ENCODE measurements at regions not wholly inside any gene's neighbourhood (a gene's known extent, or its start where the extent isn't known, plus 50 kb on each side); places are given as distances from the start of the nearest gene placed in this dataset.

DNA sequence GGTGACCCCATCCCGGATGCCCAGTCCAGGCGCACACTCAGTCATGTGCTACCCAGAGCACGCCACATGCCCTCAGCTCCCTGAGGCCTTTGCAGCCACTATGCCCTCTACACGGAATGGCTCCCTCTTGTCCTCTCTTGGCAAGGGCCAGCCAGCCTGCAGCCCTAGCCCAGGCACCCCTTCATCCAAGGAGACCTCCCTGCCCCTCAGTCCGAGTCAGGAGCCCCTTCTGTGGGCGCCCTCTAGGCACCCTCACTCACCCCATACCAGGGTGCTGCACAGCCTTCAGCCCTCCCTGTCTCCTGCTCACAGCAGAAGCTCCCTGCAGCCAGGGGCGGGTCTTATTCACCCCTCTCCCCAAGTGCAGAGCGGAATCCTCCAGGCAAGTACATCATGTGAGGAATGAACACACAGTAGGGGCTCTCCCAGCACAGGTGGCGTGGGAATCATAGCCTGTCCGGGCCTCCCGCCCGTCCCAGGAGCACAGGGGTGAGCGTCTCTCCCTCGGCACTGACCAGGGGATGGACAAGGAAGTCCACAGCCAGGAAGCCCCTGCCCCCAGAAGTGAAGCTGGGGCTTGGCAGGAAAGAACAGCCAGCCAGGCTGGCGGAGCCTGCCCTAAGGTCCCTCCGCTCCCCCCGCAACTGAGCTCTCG is 186.9 kb downstream of the RBFOX3 start:
- no peak for TF ChIP-seq TEAD4 (CRISPR knock-in tag; IDR thresholded peaks at IDR 0.05)
- TF ChIP-seq, protein P1, sequence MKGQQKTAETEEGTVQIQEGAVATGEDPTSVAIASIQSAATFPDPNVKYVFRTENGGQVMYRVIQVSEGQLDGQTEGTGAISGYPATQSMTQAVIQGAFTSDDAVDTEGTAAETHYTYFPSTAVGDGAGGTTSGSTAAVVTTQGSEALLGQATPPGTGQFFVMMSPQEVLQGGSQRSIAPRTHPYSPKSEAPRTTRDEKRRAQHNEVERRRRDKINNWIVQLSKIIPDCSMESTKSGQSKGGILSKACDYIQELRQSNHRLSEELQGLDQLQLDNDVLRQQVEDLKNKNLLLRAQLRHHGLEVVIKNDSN (CRISPR knock-in tag; IDR thresholded peaks at IDR 0.05), result no peak
- TF ChIP-seq, protein P2, sequence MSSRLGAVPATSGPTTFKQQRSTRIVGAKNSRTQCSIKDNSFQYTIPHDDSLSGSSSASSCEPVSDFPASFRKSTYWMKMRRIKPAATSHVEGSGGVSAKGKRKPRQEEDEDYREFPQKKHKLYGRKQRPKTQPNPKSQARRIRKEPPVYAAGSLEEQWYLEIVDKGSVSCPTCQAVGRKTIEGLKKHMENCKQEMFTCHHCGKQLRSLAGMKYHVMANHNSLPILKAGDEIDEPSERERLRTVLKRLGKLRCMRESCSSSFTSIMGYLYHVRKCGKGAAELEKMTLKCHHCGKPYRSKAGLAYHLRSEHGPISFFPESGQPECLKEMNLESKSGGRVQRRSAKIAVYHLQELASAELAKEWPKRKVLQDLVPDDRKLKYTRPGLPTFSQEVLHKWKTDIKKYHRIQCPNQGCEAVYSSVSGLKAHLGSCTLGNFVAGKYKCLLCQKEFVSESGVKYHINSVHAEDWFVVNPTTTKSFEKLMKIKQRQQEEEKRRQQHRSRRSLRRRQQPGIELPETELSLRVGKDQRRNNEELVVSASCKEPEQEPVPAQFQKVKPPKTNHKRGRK (CRISPR knock-in tag; IDR thresholded peaks at IDR 0.05; ENCODE audit: borderline replicate concordance), result no peak
- TF ChIP-seq, protein P3, sequence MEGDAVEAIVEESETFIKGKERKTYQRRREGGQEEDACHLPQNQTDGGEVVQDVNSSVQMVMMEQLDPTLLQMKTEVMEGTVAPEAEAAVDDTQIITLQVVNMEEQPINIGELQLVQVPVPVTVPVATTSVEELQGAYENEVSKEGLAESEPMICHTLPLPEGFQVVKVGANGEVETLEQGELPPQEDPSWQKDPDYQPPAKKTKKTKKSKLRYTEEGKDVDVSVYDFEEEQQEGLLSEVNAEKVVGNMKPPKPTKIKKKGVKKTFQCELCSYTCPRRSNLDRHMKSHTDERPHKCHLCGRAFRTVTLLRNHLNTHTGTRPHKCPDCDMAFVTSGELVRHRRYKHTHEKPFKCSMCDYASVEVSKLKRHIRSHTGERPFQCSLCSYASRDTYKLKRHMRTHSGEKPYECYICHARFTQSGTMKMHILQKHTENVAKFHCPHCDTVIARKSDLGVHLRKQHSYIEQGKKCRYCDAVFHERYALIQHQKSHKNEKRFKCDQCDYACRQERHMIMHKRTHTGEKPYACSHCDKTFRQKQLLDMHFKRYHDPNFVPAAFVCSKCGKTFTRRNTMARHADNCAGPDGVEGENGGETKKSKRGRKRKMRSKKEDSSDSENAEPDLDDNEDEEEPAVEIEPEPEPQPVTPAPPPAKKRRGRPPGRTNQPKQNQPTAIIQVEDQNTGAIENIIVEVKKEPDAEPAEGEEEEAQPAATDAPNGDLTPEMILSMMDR (IDR thresholded peaks at IDR 0.05), result no peak
- TF ChIP-seq, protein P4, sequence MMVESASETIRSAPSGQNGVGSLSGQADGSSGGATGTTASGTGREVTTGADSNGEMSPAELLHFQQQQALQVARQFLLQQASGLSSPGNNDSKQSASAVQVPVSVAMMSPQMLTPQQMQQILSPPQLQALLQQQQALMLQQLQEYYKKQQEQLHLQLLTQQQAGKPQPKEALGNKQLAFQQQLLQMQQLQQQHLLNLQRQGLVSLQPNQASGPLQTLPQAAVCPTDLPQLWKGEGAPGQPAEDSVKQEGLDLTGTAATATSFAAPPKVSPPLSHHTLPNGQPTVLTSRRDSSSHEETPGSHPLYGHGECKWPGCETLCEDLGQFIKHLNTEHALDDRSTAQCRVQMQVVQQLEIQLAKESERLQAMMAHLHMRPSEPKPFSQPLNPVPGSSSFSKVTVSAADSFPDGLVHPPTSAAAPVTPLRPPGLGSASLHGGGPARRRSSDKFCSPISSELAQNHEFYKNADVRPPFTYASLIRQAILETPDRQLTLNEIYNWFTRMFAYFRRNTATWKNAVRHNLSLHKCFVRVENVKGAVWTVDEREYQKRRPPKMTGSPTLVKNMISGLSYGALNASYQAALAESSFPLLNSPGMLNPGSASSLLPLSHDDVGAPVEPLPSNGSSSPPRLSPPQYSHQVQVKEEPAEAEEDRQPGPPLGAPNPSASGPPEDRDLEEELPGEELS (CRISPR knock-in tag; IDR thresholded peaks at IDR 0.05), result no peak
- TF ChIP-seq ZNF232 (CRISPR knock-in tag; IDR thresholded peaks at IDR 0.05), result no peak
- TF ChIP-seq ZNF121 (CRISPR knock-in tag; IDR thresholded peaks at IDR 0.05), result no peak
- no peak for TF ChIP-seq NFE2L1 (CRISPR knock-in tag; IDR thresholded peaks at IDR 0.05)
- no peak for TF ChIP-seq CREM (CRISPR knock-in tag; IDR thresholded peaks at IDR 0.05)
- no peak for TF ChIP-seq FOXP1 (CRISPR knock-in tag; IDR thresholded peaks at IDR 0.05; ENCODE audit: borderline replicate concordance)
- TF ChIP-seq ZNF317 (CRISPR knock-in tag; IDR thresholded peaks at IDR 0.05; ENCODE audit: borderline replicate concordance, low read depth), result no peak

All from WTC11 (cell line).